ENCODE measurements at regions not wholly inside any gene's neighbourhood (a gene's known extent, or its start where the extent isn't known, plus 50 kb on each side); places are given as distances from the start of the nearest gene placed in this dataset.

DNA sequence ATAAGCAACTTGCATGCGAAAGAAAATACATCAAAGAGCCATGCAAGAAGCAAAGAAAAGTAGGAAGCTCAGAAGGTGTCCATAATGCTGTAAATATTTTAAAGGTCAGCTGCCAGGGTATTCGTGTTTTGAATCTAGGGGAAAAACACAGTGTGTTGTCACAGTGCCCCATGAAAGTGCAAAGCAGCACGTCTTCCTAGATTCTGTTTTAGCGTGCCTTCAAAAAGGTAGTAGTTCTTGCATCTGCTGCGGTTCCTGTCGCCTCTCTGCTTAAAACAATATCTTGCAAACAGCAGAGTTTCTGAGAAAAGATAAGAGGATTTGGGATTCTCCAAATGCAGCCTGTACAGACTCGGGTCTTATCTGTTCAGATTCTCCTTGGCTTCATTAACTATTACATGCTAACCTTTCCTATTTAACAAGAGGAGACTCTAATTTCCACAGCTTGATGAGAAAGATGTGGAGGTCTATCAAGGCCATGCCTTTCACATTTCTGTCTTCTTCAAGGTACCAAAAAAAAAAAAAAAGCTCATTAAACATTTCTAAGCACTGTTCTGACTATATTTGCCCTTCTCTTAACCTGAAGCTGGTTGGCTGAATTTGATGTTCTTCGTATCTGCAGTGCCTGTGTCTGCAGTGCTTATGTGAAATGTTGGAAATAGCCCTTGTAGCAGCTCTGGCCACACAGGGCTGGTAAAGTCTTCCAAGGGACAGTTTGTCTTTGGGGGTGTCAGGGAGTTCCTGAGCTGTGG, 297.5 kb downstream of the ADGB start:
- DNase-seq (ENCODE audit: low spot score) = no peak
- Histone ChIP-seq H3K9me2 (replicated peaks; ENCODE audit: insufficient read depth) (no peaks in the 10 kb centered on the region), H2AFZ (no peak overlapping the region), H4K20me1 (ENCODE audit: insufficient read depth, poor library complexity, severe bottlenecking) (no peaks in the 10 kb centered on the region), H3K4me1 (ENCODE audit: insufficient read depth) (no peaks in the 10 kb centered on the region), H3K36me3 (replicated peaks; ENCODE audit: insufficient read depth, low read depth) (no peaks in the 10 kb centered on the region), H3K27ac (no peak overlapping the region), H3K4me3 (no peak overlapping the region), H3K27me3 (no peaks in the 10 kb centered on the region), H3K9me3 (ENCODE audit: low read depth) (no peaks in the 10 kb centered on the region), H3K79me2 (no peaks in the 10 kb centered on the region), H3K4me2 (no peak overlapping the region)
- TF ChIP-seq, protein P1, sequence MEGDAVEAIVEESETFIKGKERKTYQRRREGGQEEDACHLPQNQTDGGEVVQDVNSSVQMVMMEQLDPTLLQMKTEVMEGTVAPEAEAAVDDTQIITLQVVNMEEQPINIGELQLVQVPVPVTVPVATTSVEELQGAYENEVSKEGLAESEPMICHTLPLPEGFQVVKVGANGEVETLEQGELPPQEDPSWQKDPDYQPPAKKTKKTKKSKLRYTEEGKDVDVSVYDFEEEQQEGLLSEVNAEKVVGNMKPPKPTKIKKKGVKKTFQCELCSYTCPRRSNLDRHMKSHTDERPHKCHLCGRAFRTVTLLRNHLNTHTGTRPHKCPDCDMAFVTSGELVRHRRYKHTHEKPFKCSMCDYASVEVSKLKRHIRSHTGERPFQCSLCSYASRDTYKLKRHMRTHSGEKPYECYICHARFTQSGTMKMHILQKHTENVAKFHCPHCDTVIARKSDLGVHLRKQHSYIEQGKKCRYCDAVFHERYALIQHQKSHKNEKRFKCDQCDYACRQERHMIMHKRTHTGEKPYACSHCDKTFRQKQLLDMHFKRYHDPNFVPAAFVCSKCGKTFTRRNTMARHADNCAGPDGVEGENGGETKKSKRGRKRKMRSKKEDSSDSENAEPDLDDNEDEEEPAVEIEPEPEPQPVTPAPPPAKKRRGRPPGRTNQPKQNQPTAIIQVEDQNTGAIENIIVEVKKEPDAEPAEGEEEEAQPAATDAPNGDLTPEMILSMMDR (IDR thresholded peaks at IDR 0.05; ENCODE audit: poor library complexity) = no peak
- TF ChIP-seq EZH2 (IDR thresholded peaks at IDR 0.05; ENCODE audit: borderline replicate concordance) (no peak), EZH2phosphoT487 (IDR thresholded peaks at IDR 0.05; ENCODE audit: low read depth, severe bottlenecking, unreplicated experiment) (no peak)
- 49% methylated on average over 8 of the region's 8 CpGs for WGBS (ENCODE audit: low lambda C conversion rate, missing lambda C conversion rate)

DNA sequence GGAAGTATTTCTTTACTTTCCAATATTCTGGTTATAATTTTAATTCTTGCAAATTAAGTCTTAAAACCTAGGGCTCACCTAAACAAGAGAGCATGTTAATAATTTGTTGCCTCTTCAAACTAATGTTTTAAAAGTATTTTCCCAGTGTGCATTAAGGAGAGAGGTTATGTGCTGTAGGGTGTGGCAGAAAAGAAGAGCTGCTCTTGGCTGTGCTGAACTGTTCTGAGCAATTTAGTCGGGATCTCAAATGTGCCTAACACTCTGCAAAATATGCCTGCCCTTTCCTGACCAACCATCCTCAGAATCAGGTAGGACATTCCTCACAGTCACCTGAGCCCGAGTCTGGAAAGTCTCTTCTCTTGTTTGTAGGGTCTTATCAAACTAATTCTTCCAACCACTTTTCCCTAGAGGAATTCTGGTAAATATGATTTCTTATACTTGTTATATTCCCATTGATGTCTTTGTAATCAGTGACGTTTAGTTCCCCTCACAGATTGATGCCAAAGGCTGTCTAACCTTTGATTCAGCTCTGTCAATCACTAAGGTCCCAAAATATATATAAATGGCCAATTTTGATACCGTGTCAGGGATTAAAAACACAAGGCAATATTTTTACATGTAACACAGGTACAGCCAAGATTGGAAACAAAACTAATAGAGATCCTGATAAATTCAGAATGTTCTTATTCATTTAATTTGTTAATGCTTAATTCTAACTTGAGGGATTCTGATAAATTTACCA, 298.4 kb downstream of the ADGB start:
- Histone ChIP-seq H2AFZ (no peak overlapping the region), H3K36me3 (replicated peaks; ENCODE audit: insufficient read depth, low read depth) (no peaks in the 10 kb centered on the region), H3K9me3 (ENCODE audit: low read depth) (no peaks in the 10 kb centered on the region), H4K20me1 (ENCODE audit: insufficient read depth, poor library complexity, severe bottlenecking) (no peaks in the 10 kb centered on the region), H3K9me2 (replicated peaks; ENCODE audit: insufficient read depth) (no peaks in the 10 kb centered on the region), H3K27me3 (no peaks in the 10 kb centered on the region), H3K79me2 (no peaks in the 10 kb centered on the region), H3K4me3 (no peak overlapping the region), H3K4me2 (no peak overlapping the region), H3K27ac (no peak overlapping the region), H3K4me1 (ENCODE audit: insufficient read depth) (no peaks in the 10 kb centered on the region)
- no peak for DNase-seq (ENCODE audit: low spot score)
- WGBS (ENCODE audit: low lambda C conversion rate, missing lambda C conversion rate) = 78% methylated on average over 4 of the region's 4 CpGs
- TF ChIP-seq EZH2 (IDR thresholded peaks at IDR 0.05; ENCODE audit: borderline replicate concordance) (no peak), EZH2phosphoT487 (IDR thresholded peaks at IDR 0.05; ENCODE audit: low read depth, severe bottlenecking, unreplicated experiment) (no peak)
- TF ChIP-seq, protein P1 (IDR thresholded peaks at IDR 0.05; ENCODE audit: poor library complexity) = no peak

DNA sequence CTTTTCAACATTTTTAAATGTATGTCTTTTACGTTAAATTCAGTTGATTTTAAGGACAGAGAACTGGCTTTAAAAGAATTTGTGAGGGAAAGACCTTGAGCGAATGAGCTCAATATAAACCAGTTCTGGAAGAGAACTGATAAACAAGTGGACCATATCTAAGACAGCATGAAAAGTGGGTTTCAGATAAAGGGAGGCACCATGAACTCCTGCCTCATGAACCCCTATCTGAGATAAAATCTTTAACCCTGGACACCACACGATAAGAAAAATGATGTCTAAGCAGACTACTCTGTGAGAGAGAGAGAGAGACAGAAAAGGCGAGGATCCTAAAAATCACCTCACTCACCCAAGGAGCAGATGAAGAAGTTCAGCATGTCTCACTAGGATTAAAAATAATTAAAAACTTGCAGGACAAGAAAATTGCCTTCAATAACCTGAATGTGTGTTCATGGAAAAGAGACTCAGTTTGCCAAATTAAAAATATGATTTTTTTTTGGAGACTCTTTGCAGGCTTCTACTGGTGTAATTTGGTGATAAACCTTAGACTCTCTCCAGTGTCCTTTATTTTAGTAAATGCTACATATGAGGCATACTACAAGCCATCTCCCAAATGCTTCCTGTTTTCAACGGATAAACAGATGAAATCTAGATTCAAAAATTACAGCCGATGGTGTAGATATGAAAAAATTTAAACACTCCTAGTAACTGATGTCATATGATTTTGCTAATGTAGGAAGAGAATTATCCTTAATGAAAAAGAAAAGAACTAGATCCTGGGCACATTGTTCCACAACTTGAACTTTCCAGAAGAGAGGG, 299.5 kb downstream of the ADGB start:
- no peaks in the 10 kb centered on the region for H3K79me2 ChIP-seq
- H3K9me3 ChIP-seq (ENCODE audit: low read depth) = no peaks in the 10 kb centered on the region
- H3K4me2 ChIP-seq = no peak overlapping the region
- no peaks in the 10 kb centered on the region for H3K9me2 ChIP-seq (replicated peaks; ENCODE audit: insufficient read depth)
- H3K27ac ChIP-seq = no peak overlapping the region
- TF ChIP-seq, protein P1 (IDR thresholded peaks at IDR 0.05; ENCODE audit: poor library complexity) = no peak
- H3K4me1 ChIP-seq (ENCODE audit: insufficient read depth) = no peaks in the 10 kb centered on the region
- H4K20me1 ChIP-seq (ENCODE audit: insufficient read depth, poor library complexity, severe bottlenecking) = no peaks in the 10 kb centered on the region
- no peak overlapping the region for H3K4me3 ChIP-seq
- H3K36me3 ChIP-seq (replicated peaks; ENCODE audit: insufficient read depth, low read depth) = no peaks in the 10 kb centered on the region
- H2AFZ ChIP-seq = no peak overlapping the region
- no peak for DNase-seq (ENCODE audit: low spot score)
- 85% methylated on average over 6 of the region's 6 CpGs for WGBS (ENCODE audit: low lambda C conversion rate, missing lambda C conversion rate)
- no peaks in the 10 kb centered on the region for H3K27me3 ChIP-seq

Data from hepatocyte (in vitro differentiated cells).